PC-3 (cell line): ENCODE measurements at regions not wholly inside any gene's neighbourhood (a gene's known extent, or its start where the extent isn't known, plus 50 kb on each side); places are given as distances from the start of the nearest gene placed in this dataset.

Source experiments
- ATAC-seq: fragments of 200-7000 bp; cut with Tn5 transposase; 2 replicates; pipeline ENCODE4 v1.9.1; 2020; ENCODE audit warnings: mild to moderate bottlenecking, moderate library complexity
- BruUV-seq: library from RNA; stranded (reverse); fragments of 400-500 nt; replicated peaks from 2 replicates; lab custom pipeline; 2021; lab: Mats Ljungman, UMichigan
- CTCF ChIA-PET: fragments of 300-600 bp; sonication (Branson Sonifier 250); formaldehyde crosslinking; loops from one replicate; lab custom pipeline; 2022; ENCODE audit warnings: antibody characterized with exemption; lab: Charles Lee
- POLR2A ChIA-PET: fragments of 300-600 bp; sonication (Branson Sonifier 250); formaldehyde crosslinking; loops from one replicate; lab custom pipeline; 2022; ENCODE audit warnings: antibody characterized with exemption; ENCODE audit not compliant: unreplicated experiment; lab: Charles Lee
- DNase-seq: peaks from one replicate; pipeline ENCODE4 v3.0.0-alpha.2; 2015
- H2AFZ ChIP-seq: fragments of 300-600 bp; sonication (generic); 2 replicates; pipeline ENCODE4 v1.6.0; 2016; ENCODE audit warnings: antibody characterized with exemption, low read length
- H3F3A ChIP-seq: fragments of 300-600 bp; sonication (generic); one replicate; pipeline ENCODE4 v1.6.0; 2017; ENCODE audit warnings: antibody characterized with exemption, low read length, control low read depth, mild to moderate bottlenecking; ENCODE audit not compliant: unreplicated experiment
- H3K27ac ChIP-seq: fragments of 300-600 bp; sonication (generic); 2 replicates; pipeline ENCODE4 v1.5.1; 2016; ENCODE audit warnings: mild to moderate bottlenecking, low read length
- H3K27me3 ChIP-seq: fragments of 300-600 bp; sonication (generic); 2 replicates; pipeline ENCODE4 v1.6.1; 2016; ENCODE audit warnings: low read length, mixed read lengths
- H3K36me3 ChIP-seq: fragments of 300-600 bp; sonication (generic); 2 replicates; pipeline ENCODE4 v1.6.1; 2016; ENCODE audit warnings: low read depth, mixed run types, low read length, mixed read lengths
- H3K4me1 ChIP-seq: fragments of 300-600 bp; sonication (generic); 2 replicates; pipeline ENCODE4 v1.5.1; 2016; ENCODE audit warnings: low read length; ENCODE audit not compliant: insufficient read depth
- H3K4me2 ChIP-seq: fragments of 300-600 bp; sonication (generic); 2 replicates; pipeline ENCODE4 v1.6.0; 2016; ENCODE audit warnings: low read length
- H3K4me3 ChIP-seq: fragments of 300-600 bp; sonication (generic); 2 replicates; pipeline ENCODE4 v1.5.1; 2016; ENCODE audit warnings: mild to moderate bottlenecking, low read length, mixed read lengths
- H3K79me2 ChIP-seq: fragments of 300-600 bp; sonication (generic); 2 replicates; pipeline ENCODE4 v1.6.1; 2017; ENCODE audit warnings: low read length, mixed read lengths
- H3K9ac ChIP-seq: fragments of 300-600 bp; sonication (generic); 2 replicates; pipeline ENCODE4 v1.6.0; 2016; ENCODE audit warnings: mild to moderate bottlenecking, low read length
- H3K9me2 ChIP-seq: fragments of 300-600 bp; sonication (generic); replicated peaks from 2 replicates; pipeline ENCODE4 v1.6.1; 2016; ENCODE audit warnings: mixed run types, low read length, mixed read lengths
- H3K9me3 ChIP-seq: fragments of 300-600 bp; sonication (generic); 2 replicates; pipeline ENCODE4 v1.6.1; 2016; ENCODE audit warnings: low read length, mixed read lengths
- H4K20me1 ChIP-seq: fragments of 300-600 bp; sonication (generic); 2 replicates; pipeline ENCODE4 v1.6.1; 2016; ENCODE audit warnings: low read length, mixed read lengths
- CTCF ChIP-seq: fragments of 300-600 bp; sonication (generic); conservative IDR thresholded peaks from 2 replicates; pipeline ENCODE4 v1.5.1; 2017; ENCODE audit warnings: antibody characterized with exemption, low read depth, mild to moderate bottlenecking, low read length
- EZH2 ChIP-seq: fragments of 300-600 bp; sonication (generic); IDR thresholded peaks from one replicate; pipeline ENCODE4 v1.6.1; 2017; ENCODE audit warnings: antibody characterized with exemption, mild to moderate bottlenecking, low read length; ENCODE audit not compliant: unreplicated experiment
- EZH2phosphoT487 ChIP-seq: fragments of 300-600 bp; sonication (generic); IDR thresholded peaks from 2 replicates; pipeline ENCODE4 v1.6.1; 2018; ENCODE audit warnings: mild to moderate bottlenecking, antibody characterized with exemption, low read length, borderline replicate concordance
- intact Hi-C: fragments of 100-400 bp; cut with micrococcal nuclease; formaldehyde crosslinking; loops from 2 replicates; pipeline ENCODE4 v1.9.0; 2023

- Histone ChIP-seq H4K20me1 (no peaks in the 10 kb centered on the region), H3K36me3 (no peaks in the 10 kb centered on the region), H3K9me3 (no peaks in the 10 kb centered on the region), H3K4me2 (no peak overlapping the region), H3K27ac (no peak overlapping the region), H3F3A (no peaks in the 10 kb centered on the region), H3K27me3 (0 out of 2 replicates have a peak, but pooled peaks cover 5% of the 10 kb centered on the region), H3K4me3 (no peak overlapping the region), H3K79me2 (no peaks in the 10 kb centered on the region), H3K4me1 (no peaks in the 10 kb centered on the region), H3K9me2 (no peaks in the 10 kb centered on the region), H2AFZ (no peak overlapping the region), H3K9ac (no peak overlapping the region)
- BruUV-seq, result no TSS peak
- POLR2A ChIA-PET, result interaction anchor here (0.6 kb wide), 1 partner anchor 61 kb away, joined by 7 read pairs; no protein-coding TSS in a partner anchor
- no peak for DNase-seq
- ATAC-seq, result no peak
- intact Hi-C loops, result no loop called here
- TF ChIP-seq EZH2 (no peak), EZH2phosphoT487 (no peak), CTCF (no peak)
- CTCF ChIA-PET, result no interaction called here
Measured at GRCh38 chr5:67552773-67553172, 356.2 kb upstream of the CD180 start.

- ChIA-PET POLR2A (no interaction called here), CTCF (no interaction called here)
- TF ChIP-seq CTCF, result no peak
- no peak for TF ChIP-seq EZH2
- TF ChIP-seq EZH2phosphoT487, result no peak
- no peak overlapping the region for H3K27ac ChIP-seq
- no peaks in the 10 kb centered on the region for H3K79me2 ChIP-seq
- 0 out of 2 replicates have a peak, but pooled peaks cover 5% of the 10 kb centered on the region for H3K27me3 ChIP-seq
- DNase-seq (no peak), ATAC-seq (no peak)
- intact Hi-C loops, result no loop called here
- H3K4me2 ChIP-seq, result no peak overlapping the region
- no peaks in the 10 kb centered on the region for H3K4me1 ChIP-seq
- no peaks in the 10 kb centered on the region for H3K9me2 ChIP-seq
- H2AFZ ChIP-seq, result no peak overlapping the region
- H3K4me3 ChIP-seq, result no peak overlapping the region
- no peaks in the 10 kb centered on the region for H4K20me1 ChIP-seq
- H3K36me3 ChIP-seq, result no peaks in the 10 kb centered on the region
- H3K9ac ChIP-seq, result no peak overlapping the region
- BruUV-seq, result no TSS peak
- no peaks in the 10 kb centered on the region for H3K9me3 ChIP-seq
- H3F3A ChIP-seq, result no peaks in the 10 kb centered on the region
Measured at GRCh38 chr5:67549947-67550346, 353.3 kb upstream of the CD180 start.

- Histone ChIP-seq H3F3A (no peaks in the 10 kb centered on the region), H3K27me3 (0 out of 2 replicates have a peak, but pooled peaks cover 5% of the 10 kb centered on the region), H3K4me1 (no peaks in the 10 kb centered on the region), H3K9me2 (no peaks in the 10 kb centered on the region), H3K4me2 (no peak overlapping the region), H3K36me3 (no peaks in the 10 kb centered on the region), H3K9me3 (no peaks in the 10 kb centered on the region), H2AFZ (no peak overlapping the region), H3K4me3 (no peak overlapping the region), H3K9ac (no peak overlapping the region), H4K20me1 (no peaks in the 10 kb centered on the region), H3K27ac (no peak overlapping the region), H3K79me2 (no peaks in the 10 kb centered on the region)
- DNase-seq (no peak), ATAC-seq (no peak)
- no peak for TF ChIP-seq EZH2phosphoT487
- TF ChIP-seq CTCF, result no peak
- no peak for TF ChIP-seq EZH2
- ChIA-PET CTCF (no interaction called here), POLR2A (no interaction called here)
- intact Hi-C loops, result no loop called here
- BruUV-seq, result no TSS peak
Measured at GRCh38 chr5:67549296-67549618, 352.7 kb upstream of the CD180 start.
